Hepatocyte (in vitro differentiated cells): ENCODE measurements at regions not wholly inside any gene's neighbourhood (a gene's known extent, or its start where the extent isn't known, plus 50 kb on each side); places are given as distances from the start of the nearest gene placed in this dataset.

ENCODE experiments used
- DNase-seq: peaks from one replicate; pipeline ENCODE4 v3.0.0-alpha.2; 2016; ENCODE audit warnings: low spot score
- H2AFZ ChIP-seq: fragments of 200-600 bp; sonication (generic); 2 replicates; pipeline ENCODE4 v1.6.0; 2016; ENCODE audit warnings: antibody characterized with exemption, mild to moderate bottlenecking
- H3K27ac ChIP-seq: fragments of 200-600 bp; sonication (generic); 2 replicates; pipeline ENCODE4 v1.5.1; 2016; ENCODE audit warnings: mild to moderate bottlenecking
- H3K27me3 ChIP-seq: fragments of 200-600 bp; sonication (generic); 2 replicates; pipeline ENCODE4 v1.6.1; 2016
- H3K36me3 ChIP-seq: fragments of 200-600 bp; sonication (generic); replicated peaks from 2 replicates; pipeline ENCODE4 v1.5.1; 2016; ENCODE audit warnings: low read depth; ENCODE audit not compliant: insufficient read depth
- H3K4me1 ChIP-seq: fragments of 200-600 bp; sonication (generic); 2 replicates; pipeline ENCODE4 v1.5.1; 2016; ENCODE audit warnings: mild to moderate bottlenecking, moderate library complexity; ENCODE audit not compliant: insufficient read depth
- H3K4me2 ChIP-seq: fragments of 200-600 bp; sonication (generic); 2 replicates; pipeline ENCODE4 v1.6.0; 2016
- H3K4me3 ChIP-seq: fragments of 200-600 bp; sonication (generic); 2 replicates; pipeline ENCODE4 v1.5.1; 2016; ENCODE audit warnings: mild to moderate bottlenecking
- H3K79me2 ChIP-seq: fragments of 200-600 bp; sonication (generic); 2 replicates; pipeline ENCODE4 v1.6.0; 2017; ENCODE audit warnings: mild to moderate bottlenecking
- H3K9me2 ChIP-seq: fragments of 200-600 bp; sonication (generic); replicated peaks from 2 replicates; pipeline ENCODE4 v1.6.0; 2017; ENCODE audit warnings: mild to moderate bottlenecking; ENCODE audit not compliant: insufficient read depth
- H3K9me3 ChIP-seq: fragments of 200-600 bp; sonication (generic); 2 replicates; pipeline ENCODE4 v1.5.1; 2016; ENCODE audit warnings: low read depth, mild to moderate bottlenecking
- H4K20me1 ChIP-seq: fragments of 200-600 bp; sonication (generic); 2 replicates; pipeline ENCODE4 v1.6.0; 2016; ENCODE audit warnings: mild to moderate bottlenecking; ENCODE audit not compliant: insufficient read depth, poor library complexity, severe bottlenecking
- EZH2 ChIP-seq: fragments of 200-600 bp; sonication (generic); IDR thresholded peaks from 2 replicates; pipeline ENCODE4 v1.6.1; 2016; ENCODE audit warnings: antibody characterized with exemption, mild to moderate bottlenecking, borderline replicate concordance
- EZH2phosphoT487 ChIP-seq: fragments of 200-600 bp; sonication (generic); IDR thresholded peaks from one replicate; pipeline ENCODE4 v1.6.1; 2018; ENCODE audit warnings: antibody characterized with exemption, mild to moderate bottlenecking, low read depth, moderate library complexity; ENCODE audit not compliant: unreplicated experiment, severe bottlenecking
- WGBS: methylation state at CpG from one replicate; pipeline ENCODE4 v1.1.6; 2016; ENCODE audit warnings: low lambda C conversion rate; ENCODE audit errors: missing lambda C conversion rate; 5-methylcytosine and 5-hydroxymethylcytosine counted together
- TF ChIP-seq, protein P1 (sequence below): fragments of 200-600 bp; sonication (generic); IDR thresholded peaks from 2 replicates; pipeline ENCODE4 v1.5.1; 2016; ENCODE audit warnings: antibody characterized with exemption, mild to moderate bottlenecking; ENCODE audit not compliant: poor library complexity

DNA sequence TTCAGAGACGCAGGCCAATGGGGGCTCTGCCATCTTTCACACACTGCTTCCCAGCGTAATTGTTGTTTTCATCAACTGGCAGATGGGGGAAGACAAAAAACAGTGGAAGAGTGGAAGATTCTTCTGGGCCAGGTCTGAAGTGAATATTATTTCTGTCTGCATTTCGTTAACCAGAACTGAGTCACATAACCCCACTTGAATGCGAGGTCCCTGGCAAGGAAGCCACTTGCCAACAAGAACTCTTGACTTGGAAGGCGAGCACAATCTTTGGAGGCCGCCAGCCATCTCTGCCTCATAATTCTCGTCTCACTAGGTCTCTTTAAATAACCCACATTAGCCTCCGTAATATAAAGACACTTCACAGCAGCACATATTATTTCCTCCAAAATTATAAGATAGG is 75.4 kb downstream of the CYB561 start:
- no peaks in the 10 kb centered on the region for H3K36me3 ChIP-seq
- TF ChIP-seq, protein P1, sequence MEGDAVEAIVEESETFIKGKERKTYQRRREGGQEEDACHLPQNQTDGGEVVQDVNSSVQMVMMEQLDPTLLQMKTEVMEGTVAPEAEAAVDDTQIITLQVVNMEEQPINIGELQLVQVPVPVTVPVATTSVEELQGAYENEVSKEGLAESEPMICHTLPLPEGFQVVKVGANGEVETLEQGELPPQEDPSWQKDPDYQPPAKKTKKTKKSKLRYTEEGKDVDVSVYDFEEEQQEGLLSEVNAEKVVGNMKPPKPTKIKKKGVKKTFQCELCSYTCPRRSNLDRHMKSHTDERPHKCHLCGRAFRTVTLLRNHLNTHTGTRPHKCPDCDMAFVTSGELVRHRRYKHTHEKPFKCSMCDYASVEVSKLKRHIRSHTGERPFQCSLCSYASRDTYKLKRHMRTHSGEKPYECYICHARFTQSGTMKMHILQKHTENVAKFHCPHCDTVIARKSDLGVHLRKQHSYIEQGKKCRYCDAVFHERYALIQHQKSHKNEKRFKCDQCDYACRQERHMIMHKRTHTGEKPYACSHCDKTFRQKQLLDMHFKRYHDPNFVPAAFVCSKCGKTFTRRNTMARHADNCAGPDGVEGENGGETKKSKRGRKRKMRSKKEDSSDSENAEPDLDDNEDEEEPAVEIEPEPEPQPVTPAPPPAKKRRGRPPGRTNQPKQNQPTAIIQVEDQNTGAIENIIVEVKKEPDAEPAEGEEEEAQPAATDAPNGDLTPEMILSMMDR = no peak
- TF ChIP-seq EZH2 (no peak), EZH2phosphoT487 (no peak)
- no peaks in the 10 kb centered on the region for H3K79me2 ChIP-seq
- no peaks in the 10 kb centered on the region for H3K9me2 ChIP-seq
- DNase-seq = no peak
- no peaks in the 10 kb centered on the region for H3K9me3 ChIP-seq
- no peaks in the 10 kb centered on the region for H3K4me1 ChIP-seq
- H4K20me1 ChIP-seq = no peaks in the 10 kb centered on the region
- no peak overlapping the region for H3K4me3 ChIP-seq
- no peak overlapping the region for H2AFZ ChIP-seq
- no peak overlapping the region for H3K27ac ChIP-seq
- WGBS = 98% methylated on average over 8 of the region's 8 CpGs
- H3K27me3 ChIP-seq = no peaks in the 10 kb centered on the region
- H3K4me2 ChIP-seq = no peak overlapping the region

DNA sequence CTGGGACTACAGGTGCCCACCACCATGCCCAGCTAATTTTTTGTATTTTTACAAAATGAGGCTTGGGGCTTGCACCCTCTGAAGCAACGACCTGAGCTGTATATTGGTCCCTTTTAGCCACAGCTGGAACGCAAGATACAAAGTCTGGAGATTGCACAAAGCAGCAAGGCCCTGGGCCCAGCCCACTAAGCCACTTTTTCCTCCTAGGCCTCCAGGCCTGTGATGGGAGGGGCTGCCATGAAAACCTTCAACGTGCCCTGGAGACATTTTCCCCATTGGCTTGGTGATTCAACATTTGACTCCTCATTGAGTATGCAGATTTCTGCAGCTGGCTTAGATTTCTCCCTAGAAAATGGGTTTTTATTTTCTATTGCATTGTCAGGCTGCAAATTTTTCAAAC is 69.2 kb downstream of the CYB561 start:
- H3K9me3 ChIP-seq = no peaks in the 10 kb centered on the region
- H3K4me2 ChIP-seq = no peak overlapping the region
- H3K27ac ChIP-seq = no peak overlapping the region
- no peak for DNase-seq
- H3K79me2 ChIP-seq = no peaks in the 10 kb centered on the region
- no peaks in the 10 kb centered on the region for H4K20me1 ChIP-seq
- H3K9me2 ChIP-seq = no peaks in the 10 kb centered on the region
- no peaks in the 10 kb centered on the region for H3K27me3 ChIP-seq
- H3K4me1 ChIP-seq = no peaks in the 10 kb centered on the region
- TF ChIP-seq, protein P1 = no peak
- TF ChIP-seq EZH2 = no peak
- TF ChIP-seq EZH2phosphoT487 = no peak
- no peak overlapping the region for H2AFZ ChIP-seq
- H3K4me3 ChIP-seq = no peak overlapping the region
- WGBS = 100% methylated on average over 3 of the region's 3 CpGs
- H3K36me3 ChIP-seq = no peaks in the 10 kb centered on the region

DNA sequence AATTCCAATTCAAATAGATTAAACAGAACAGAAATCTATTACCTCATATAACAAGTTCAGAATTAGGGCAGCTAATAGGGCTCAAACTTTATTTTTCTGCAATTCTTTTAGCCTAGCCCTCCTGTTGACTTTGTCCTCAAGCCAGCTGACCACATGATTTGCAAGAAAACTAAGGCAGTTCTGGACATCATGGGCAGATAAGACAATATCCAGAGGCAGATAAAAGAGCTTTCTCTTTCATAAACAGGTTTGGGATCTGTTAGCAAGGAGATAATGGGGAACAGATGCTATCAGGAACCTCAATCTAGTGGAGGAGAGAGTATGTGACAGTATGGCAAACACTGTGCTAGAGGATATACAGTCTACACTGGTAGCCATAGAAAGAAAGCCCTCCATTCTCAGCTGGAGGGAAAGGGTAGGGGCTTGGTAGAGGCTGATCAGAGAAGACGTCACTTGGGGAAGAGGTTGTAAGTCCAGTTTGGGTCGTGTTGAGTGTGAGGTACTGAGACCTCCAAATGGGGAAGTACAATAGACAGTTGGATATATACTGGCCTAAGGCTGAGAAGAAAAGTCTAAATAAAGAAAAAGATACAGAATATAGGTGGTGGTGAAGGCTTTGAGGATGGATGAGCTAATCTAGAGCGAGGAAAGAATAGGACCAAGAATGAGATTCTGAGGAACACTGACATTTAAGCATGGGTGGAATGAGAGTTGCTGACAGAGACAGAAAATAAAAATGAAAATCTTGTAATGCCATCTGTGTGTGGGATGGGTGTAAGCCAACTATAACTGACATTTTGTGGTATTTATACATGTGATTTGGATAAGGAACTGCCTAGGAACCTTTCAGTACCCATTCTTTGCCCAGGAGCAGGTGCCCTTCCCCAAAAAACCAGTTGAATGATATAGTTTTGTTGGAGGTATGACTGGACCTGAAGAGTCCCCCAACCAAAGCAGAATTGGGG is 67.4 kb downstream of the CYB561 start:
- no peak overlapping the region for H3K27ac ChIP-seq

More for the DNA sequence above, 67.4 kb downstream of the CYB561 start:
- no peaks in the 10 kb centered on the region for H3K9me2 ChIP-seq
- H2AFZ ChIP-seq = no peak overlapping the region
- H3K79me2 ChIP-seq = no peaks in the 10 kb centered on the region
- no peak for DNase-seq
- 81% methylated on average over 3 of the region's 3 CpGs for WGBS
- H3K27me3 ChIP-seq = no peaks in the 10 kb centered on the region
- no peaks in the 10 kb centered on the region for H3K36me3 ChIP-seq
- H4K20me1 ChIP-seq = no peaks in the 10 kb centered on the region
- H3K4me2 ChIP-seq = no peak overlapping the region
- H3K9me3 ChIP-seq = no peaks in the 10 kb centered on the region
- no peaks in the 10 kb centered on the region for H3K4me1 ChIP-seq
- TF ChIP-seq, protein P1 = no peak
- TF ChIP-seq EZH2 (no peak), EZH2phosphoT487 (no peak)
- no peak overlapping the region for H3K4me3 ChIP-seq
